HL-60 (cell line): ENCODE measurements at regions not wholly inside any gene's neighbourhood (a gene's known extent, or its start where the extent isn't known, plus 50 kb on each side); places are given as distances from the start of the nearest gene placed in this dataset.

ENCODE experiments used
- DNase-seq, 2 experiments: peaks; one replicate each; pipeline ENCODE4 v3.0.0-alpha.2; 2010 to 2020; ENCODE audit warnings: low read depth in 1 of 2, low spot score in 1 of 2
- H3K27ac ChIP-seq: fragments of 250-450 bp; sonication (Bioruptor Pico); replicated peaks from 2 replicates; pipeline ENCODE4 v1.5.1; 2020; ENCODE audit warnings: mild to moderate bottlenecking, moderate library complexity
- H3K27me3 ChIP-seq: fragments of 250-450 bp; sonication (Bioruptor Pico); 2 replicates; pipeline ENCODE4 v1.5.1; 2021; ENCODE audit warnings: mild to moderate bottlenecking, moderate library complexity; ENCODE audit not compliant: insufficient read depth, poor library complexity, severe bottlenecking
- H3K4me3 ChIP-seq: replicated peaks from 2 replicates; pipeline ENCODE4 v1.5.1; 2011; ENCODE audit warnings: mild to moderate bottlenecking, control low read depth, low read length; ENCODE audit not compliant: insufficient read depth
- CTCF ChIP-seq: IDR thresholded peaks from one replicate; pipeline ENCODE4 v1.5.1; 2011; ENCODE audit warnings: low read length, control low read depth, inconsistent platforms; ENCODE audit not compliant: insufficient read depth
- GABPA ChIP-seq: IDR thresholded peaks from 2 replicates; pipeline ENCODE4 v1.6.1; 2012; ENCODE audit warnings: low read depth
- POLR2AphosphoS5 ChIP-seq: IDR thresholded peaks from 2 replicates; pipeline ENCODE4 v1.6.1; 2012; ENCODE audit warnings: low read depth
- REST ChIP-seq: IDR thresholded peaks from 2 replicates; pipeline ENCODE4 v1.6.1; 2012; ENCODE audit warnings: low read depth; ENCODE audit not compliant: insufficient replicate concordance
- SPI1 ChIP-seq: IDR thresholded peaks from 2 replicates; pipeline ENCODE4 v1.6.1; 2012; ENCODE audit warnings: low read depth, mild to moderate bottlenecking, borderline replicate concordance

- no peaks in the 10 kb centered on the region for H3K27me3 ChIP-seq
- no peak for DNase-seq
- H3K27ac ChIP-seq, result no peak overlapping the region
- TF ChIP-seq REST, result no peak
- no peak overlapping the region for H3K4me3 ChIP-seq
These were observed 128.0 kb upstream of the ZNF618 start for GRCh38 chr9:113748135-113748534.

GRCh38 chr9:113753398-113754119 is 122.5 kb upstream of the ZNF618 start:
- H3K4me3 ChIP-seq, result no peak overlapping the region
- DNase-seq, result no peak
- TF ChIP-seq POLR2AphosphoS5 (no peak), GABPA (no peak), CTCF (no peak), SPI1 (no peak), REST (no peak)
- no peaks in the 10 kb centered on the region for H3K27me3 ChIP-seq
- no peak overlapping the region for H3K27ac ChIP-seq

GRCh38 chr9:113754739-113755138 is 121.4 kb upstream of the ZNF618 start:
- no peak overlapping the region for H3K4me3 ChIP-seq

More at GRCh38 chr9:113754739-113755138, 121.4 kb upstream of the ZNF618 start:
- TF ChIP-seq REST (no peak), CTCF (no peak), SPI1 (no peak), GABPA (no peak), POLR2AphosphoS5 (no peak)
- no peak for DNase-seq
- H3K27ac ChIP-seq, result no peak overlapping the region
- no peaks in the 10 kb centered on the region for H3K27me3 ChIP-seq
